ENCODE measurements at regions not wholly inside any gene's neighbourhood (a gene's known extent, or its start where the extent isn't known, plus 50 kb on each side); places are given as distances from the start of the nearest gene placed in this dataset.

DNA sequence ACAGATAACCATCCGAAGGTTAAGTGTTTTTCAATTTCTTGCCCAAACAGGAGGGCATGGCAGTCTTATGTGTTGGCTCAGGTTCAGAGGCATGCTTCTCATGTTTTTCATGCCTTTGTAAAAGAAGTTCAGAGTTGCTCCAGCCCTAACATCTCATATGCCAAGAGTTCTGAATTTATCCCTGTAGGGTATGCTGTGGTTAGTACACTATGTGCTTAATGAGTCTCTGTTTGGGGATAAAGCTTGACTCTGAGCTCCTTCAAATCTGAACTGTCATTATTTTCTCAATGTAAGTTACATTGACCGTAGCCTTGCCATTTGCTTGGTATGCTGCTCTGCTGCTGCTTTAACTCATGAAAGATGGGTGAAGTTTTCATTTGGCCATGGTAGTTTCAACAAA, 67.9 kb upstream of the PNPT1 start:
- Histone ChIP-seq H3K4me3 (no peak overlapping the region), H3K36me3 (no peaks in the 10 kb centered on the region), H4K20me1 (no peaks in the 10 kb centered on the region), H3K4me2 (no peak overlapping the region), H3K9me3 (replicated peaks in 1 of 11) (no peaks in the 10 kb centered on the region; a peak in 3 of 22 replicates), H3K9ac (no peak overlapping the region), H3K4me1 (peaks cover 0 to 15% (median 8%) of the 10 kb centered on the region in 10 experiments; a peak in 10 of 20 replicates), H3K27me3 (no peaks in the 10 kb centered on the region), H3K27ac (no peak overlapping the region)
- no peak for TF ChIP-seq Cebpa-rat (IDR thresholded peaks at IDR 0.05)

DNA sequence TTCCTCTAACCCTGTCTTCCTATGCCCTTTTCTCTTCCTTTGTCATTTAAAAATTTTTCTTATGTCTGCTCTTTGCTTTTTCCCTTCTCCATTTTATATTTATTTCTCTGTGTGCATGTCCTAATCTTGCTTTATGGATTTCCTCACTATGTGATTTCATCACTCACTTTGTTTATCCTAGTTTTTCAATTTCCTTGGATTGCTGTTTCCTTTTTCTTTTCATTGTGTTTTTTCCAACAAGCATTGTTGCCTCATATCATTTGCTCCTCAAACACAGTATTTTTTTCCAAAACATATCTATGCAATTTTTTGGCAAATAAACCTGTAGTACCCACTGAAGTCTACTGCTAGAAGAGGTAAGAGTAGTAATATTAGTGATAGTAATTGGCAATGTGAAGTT, 67.4 kb upstream of the PNPT1 start:
- Histone ChIP-seq H3K9ac (no peak overlapping the region), H3K9me3 (replicated peaks in 1 of 11) (no peaks in the 10 kb centered on the region; a peak in 2 of 22 replicates), H3K4me1 (peaks cover 0 to 15% (median 8%) of the 10 kb centered on the region in 10 experiments; a peak in 10 of 20 replicates), H3K27me3 (no peaks in the 10 kb centered on the region), H3K4me3 (no peak overlapping the region), H3K4me2 (no peak overlapping the region), H3K27ac (no peak overlapping the region), H3K36me3 (no peaks in the 10 kb centered on the region), H4K20me1 (no peaks in the 10 kb centered on the region)
- no peak for TF ChIP-seq Cebpa-rat (IDR thresholded peaks at IDR 0.05)

DNA sequence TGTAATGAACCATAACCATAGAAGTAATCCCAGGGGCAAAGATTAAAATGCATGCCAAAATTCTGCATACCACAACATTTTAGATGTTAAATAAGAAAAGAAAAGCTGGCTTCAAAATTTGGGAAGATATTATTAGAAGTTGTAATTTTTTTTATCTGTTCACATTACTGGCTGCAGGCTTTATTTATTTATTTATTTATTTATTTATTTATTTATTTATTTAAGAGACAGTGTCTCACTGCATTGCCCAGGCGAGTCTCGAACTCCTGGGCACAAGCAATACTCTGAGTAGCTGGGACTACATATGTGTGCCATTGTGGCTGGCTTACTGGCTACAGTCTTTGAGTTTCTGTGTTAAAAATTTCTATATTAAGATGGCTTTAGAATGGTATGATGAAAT, 66.5 kb upstream of the PNPT1 start:
- H4K20me1 ChIP-seq: no peaks in the 10 kb centered on the region

DNA sequence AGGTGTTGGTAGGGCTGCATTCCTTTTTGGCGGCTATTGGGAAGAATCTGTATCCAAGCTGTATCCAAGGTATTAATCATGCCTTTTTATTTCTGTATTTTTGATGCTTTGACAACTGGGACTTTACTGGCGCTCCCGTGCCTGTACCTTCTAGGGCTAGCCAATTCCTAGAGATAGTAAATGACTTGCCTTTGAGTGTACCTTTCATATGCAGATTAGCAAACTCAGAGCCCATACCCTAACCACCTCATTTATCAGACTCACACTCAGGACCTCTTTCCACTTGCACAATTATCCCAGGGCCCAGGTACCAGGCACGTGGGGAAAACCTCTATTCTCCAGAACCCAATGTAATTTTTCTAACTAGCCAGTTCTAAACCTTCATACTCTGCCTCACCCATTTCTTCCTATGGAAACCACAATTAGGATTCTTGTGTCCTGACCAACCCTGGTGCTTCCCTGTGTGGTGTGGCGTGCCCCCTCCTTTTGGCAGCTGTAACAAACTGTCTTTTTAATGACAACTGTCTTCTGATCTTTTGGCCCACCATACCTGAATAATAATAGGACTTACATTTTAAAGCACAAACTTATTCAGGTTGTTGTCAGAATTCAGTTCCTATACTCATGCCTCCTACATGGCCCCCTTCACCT, 65.8 kb upstream of the PNPT1 start:
- Histone ChIP-seq H3K36me3 (no peaks in the 10 kb centered on the region), H3K27ac (no peak overlapping the region), H3K27me3 (no peaks in the 10 kb centered on the region), H4K20me1 (no peaks in the 10 kb centered on the region), H3K4me1 (peaks cover 0 to 15% (median 8%) of the 10 kb centered on the region in 10 experiments; a peak in 10 of 20 replicates), H3K9me3 (replicated peaks in 1 of 11) (no peaks in the 10 kb centered on the region; a peak in 1 of 22 replicates), H3K9ac (no peak overlapping the region), H3K4me3 (no peak overlapping the region), H3K4me2 (no peak overlapping the region)
- no peak for TF ChIP-seq Cebpa-rat (IDR thresholded peaks at IDR 0.05)

More for the DNA sequence above, 66.5 kb upstream of the PNPT1 start:
- H3K9ac ChIP-seq: no peak overlapping the region
- H3K27ac ChIP-seq: no peak overlapping the region
- no peak overlapping the region for H3K4me3 ChIP-seq
- no peaks in the 10 kb centered on the region for H3K27me3 ChIP-seq
- no peak overlapping the region for H3K4me2 ChIP-seq
- no peaks in the 10 kb centered on the region; a peak in 1 of 22 replicates for H3K9me3 ChIP-seq (replicated peaks in 1 of 11)
- H3K36me3 ChIP-seq: no peaks in the 10 kb centered on the region
- TF ChIP-seq Cebpa-rat (IDR thresholded peaks at IDR 0.05): no peak
- peaks cover 0 to 15% (median 8%) of the 10 kb centered on the region in 10 experiments; a peak in 10 of 20 replicates for H3K4me1 ChIP-seq

DNA sequence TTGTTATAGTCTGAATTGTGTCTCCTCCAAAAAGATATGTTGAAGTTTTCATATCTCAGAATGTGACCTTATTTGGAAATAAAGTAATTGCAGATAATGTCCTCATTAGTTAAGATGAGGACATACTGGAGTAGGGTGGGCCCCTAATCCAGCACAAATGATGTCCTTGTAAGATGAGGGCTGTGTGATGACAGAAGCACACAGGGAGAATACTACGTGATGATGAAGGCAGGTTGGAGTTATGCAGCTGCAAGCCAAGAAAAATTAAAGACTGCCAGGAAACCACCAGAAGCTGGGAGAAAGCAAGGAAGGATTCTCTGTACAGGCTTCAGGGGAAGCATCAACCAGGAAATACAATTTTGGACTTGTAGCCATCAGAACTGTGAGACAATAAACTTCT, 58.3 kb upstream of the PNPT1 start:
- Histone ChIP-seq H3K4me1 (peaks cover 0 to 2% (median 0%) of the 10 kb centered on the region in 10 experiments; a peak in 2 of 20 replicates), H3K9ac (no peak overlapping the region), H3K4me3 (no peak overlapping the region), H3K4me2 (no peak overlapping the region), H3K27ac (no peak overlapping the region), H3K9me3 (replicated peaks in 1 of 11) (peaks cover 0 to 8% (median 0%) of the 10 kb centered on the region in 11 experiments; a peak in 4 of 22 replicates), H3K36me3 (no peaks in the 10 kb centered on the region), H4K20me1 (no peaks in the 10 kb centered on the region), H3K27me3 (no peaks in the 10 kb centered on the region)
- TF ChIP-seq Cebpa-rat (IDR thresholded peaks at IDR 0.05): no peak

DNA sequence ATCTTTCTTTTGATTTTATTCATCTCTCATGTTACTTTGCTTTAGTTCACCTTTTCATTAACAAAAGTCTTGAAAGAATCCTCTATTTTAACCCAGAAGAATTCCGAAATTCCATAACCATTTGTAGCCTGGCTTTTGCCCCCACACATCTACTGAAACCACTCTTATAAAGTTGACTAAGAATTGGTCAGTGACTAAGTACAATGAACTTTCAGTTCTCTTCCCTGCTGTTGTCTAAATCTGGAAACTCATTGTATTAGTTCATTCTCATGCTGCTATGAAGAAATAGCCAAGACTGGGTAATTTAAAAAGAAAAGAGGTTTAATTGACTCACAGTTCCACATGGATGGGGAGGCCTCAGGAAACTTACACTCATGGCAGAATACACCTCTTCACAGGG, 49.9 kb upstream of the PNPT1 start:
- peak overlapping the region in 4 of 11 experiments; percentile 42 to 66 (median 52); a peak in 6 of 22 replicates for H3K27ac ChIP-seq
- no peaks in the 10 kb centered on the region for H3K36me3 ChIP-seq
- peaks cover 0 to 33% (median 0%) of the 10 kb centered on the region in 10 experiments; a peak in 7 of 20 replicates for H3K4me1 ChIP-seq
- H4K20me1 ChIP-seq: no peaks in the 10 kb centered on the region
- no peak for TF ChIP-seq Cebpa-rat (IDR thresholded peaks at IDR 0.05)
- peak overlapping the region in 3 of 11 experiments; percentile 36 to 51 (median 40); a peak in 5 of 22 replicates for H3K4me2 ChIP-seq
- peaks cover 0 to 14% (median 0%) of the 10 kb centered on the region in 11 experiments; a peak in 2 of 22 replicates for H3K9me3 ChIP-seq (replicated peaks in 1 of 11)
- peak overlapping the region in 1 of 11 experiments; percentile 20; a peak in 1 of 22 replicates for H3K9ac ChIP-seq
- no peaks in the 10 kb centered on the region for H3K27me3 ChIP-seq
- no peak overlapping the region for H3K4me3 ChIP-seq

All from BLaER1 treated with 17β-estradiol and CSF1 and Interleukin-3, amounts not matched to agents 10 nM and 100 nM (cell line).